Small intestine (tissue), 7 donors: ENCODE measurements at regions not wholly inside any gene's neighbourhood (a gene's known extent, or its start where the extent isn't known, plus 50 kb on each side); places are given as distances from the start of the nearest gene placed in this dataset.
"Not testable (repeated sequence)": the region's sequence is repeated elsewhere in the genome, so short reads cannot be mapped to it uniquely, and the experiment has no call there.

Experiments
- DNase-seq, 2 donors: peaks; one replicate each; pipeline versions ENCODE4 v3.0.0 to v3.0.0-alpha.2; 2013
- FAIRE-seq: peaks from 2 replicates; lab custom pipeline; 2012; peaks lifted over from hg19 to GRCh38; lab: Jason Lieb, UNC
- H3K27ac ChIP-seq, 3 donors: one replicate each; pipeline ENCODE4 v1.5.1; 2013; ENCODE audit warnings: low read length in 2 of 3, mild to moderate bottlenecking in 2 of 3, control low read depth in 1 of 3, inconsistent platforms in 1 of 3, low read depth in 1 of 3, moderate library complexity in 1 of 3
- H3K27me3 ChIP-seq, 3 donors: one replicate each; pipeline ENCODE4 v1.6.1; 2013; ENCODE audit warnings: low read length in 3 of 3, inconsistent platforms in 1 of 3; ENCODE audit not compliant: control insufficient read depth in 3 of 3, insufficient read depth in 3 of 3
- H3K36me3 ChIP-seq, 3 donors: one replicate each; pipeline ENCODE4 v1.6.1; 2013; ENCODE audit warnings: low read length in 3 of 3, inconsistent platforms in 1 of 3, low read depth in 1 of 3, mild to moderate bottlenecking in 1 of 3, moderate library complexity in 1 of 3; ENCODE audit not compliant: control insufficient read depth in 3 of 3, insufficient read depth in 2 of 3
- H3K4me1 ChIP-seq, 3 donors: one replicate each; pipeline ENCODE4 v1.6.1; 2013; ENCODE audit warnings: low read length in 2 of 3, inconsistent platforms in 1 of 3, low read depth in 1 of 3, mild to moderate bottlenecking in 1 of 3, moderate library complexity in 1 of 3; ENCODE audit not compliant: control insufficient read depth in 3 of 3, insufficient read depth in 2 of 3
- H3K4me3 ChIP-seq, 3 donors: one replicate each; pipeline ENCODE4 v1.5.1; 2013; ENCODE audit warnings: low read length in 3 of 3, control low read depth in 1 of 3, inconsistent platforms in 1 of 3, low read depth in 1 of 3, mild to moderate bottlenecking in 1 of 3, moderate library complexity in 1 of 3
- H3K9me3 ChIP-seq, 2 donors: one replicate each; pipeline ENCODE4 v1.6.1; 2013; ENCODE audit warnings: low read depth in 1 of 2, low read length in 1 of 2; ENCODE audit not compliant: control insufficient read depth in 2 of 2, insufficient read depth in 1 of 2
- WGBS, 3 donors: extraction: QIAGEN DNeasy Blood & Tissue Kit; methylation state at CpG; one replicate each; pipeline ENCODE4 v1.1.7; 2013; 5-methylcytosine and 5-hydroxymethylcytosine counted together
- donor health status: healthy with polysubstance abuse.
- donor health status: control.
- donor health status: control.
- donor health status: Bipolar disorder and iron deficiency.
- donor health status: healthy.

DNA sequence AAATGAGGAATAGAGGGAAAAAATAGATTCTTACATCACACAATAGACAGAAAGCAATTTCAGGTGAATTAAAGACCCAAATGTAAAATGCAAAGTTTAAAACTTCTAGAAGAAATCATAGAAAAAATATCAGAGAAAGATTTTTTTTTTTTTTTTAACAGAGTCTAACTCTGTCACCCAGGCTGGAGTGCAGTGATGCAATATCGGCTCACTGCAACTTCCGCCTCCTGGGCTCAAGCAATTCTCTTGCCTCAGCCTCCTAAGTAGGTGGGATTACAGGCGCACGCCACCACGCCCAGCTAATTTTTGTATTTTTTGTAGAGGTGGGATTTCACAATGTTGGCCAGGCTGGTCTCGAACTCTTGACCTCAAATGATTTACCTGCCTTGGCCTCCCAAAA lies 141.8 kb downstream of the COPRS start:
- not testable (repeated sequence) for H3K27ac ChIP-seq, DNase-seq, H3K4me1 ChIP-seq, H3K4me3 ChIP-seq, FAIRE-seq, H3K36me3 ChIP-seq, H3K27me3 ChIP-seq, H3K9me3 ChIP-seq
- WGBS, 3 donors: 88 to 98% (median 92%) methylated on average over 6 of the region's 6 CpGs

DNA sequence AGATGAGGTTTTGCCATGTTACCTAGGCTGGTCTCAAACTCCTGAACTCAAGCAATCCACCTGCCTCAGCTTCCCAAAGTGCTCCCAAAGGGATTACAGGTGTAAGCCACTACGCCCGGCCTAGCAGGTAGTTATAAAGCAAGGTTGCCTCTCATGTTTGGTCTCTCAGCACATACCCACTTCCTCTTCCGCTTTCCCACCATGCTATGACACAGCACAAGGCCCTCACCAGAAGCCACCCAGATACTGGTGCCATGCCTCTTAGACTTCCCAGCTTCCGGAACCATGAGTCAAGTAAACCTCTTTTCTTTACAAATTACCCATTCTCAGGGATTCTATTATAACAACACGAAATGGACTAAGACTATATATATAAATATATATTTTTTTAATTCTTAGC lies 143.6 kb downstream of the COPRS start:
- H3K4me1 ChIP-seq: no peaks in the 10 kb centered on the region
- peaks cover 0 to 2% (median 0%) of the 10 kb centered on the region in 3 donors for H3K27me3 ChIP-seq
- no peaks in the 10 kb centered on the region for H3K36me3 ChIP-seq
- DNase-seq: no peak
- no peak for FAIRE-seq
- no peak overlapping the region for H3K27ac ChIP-seq
- no peaks in the 10 kb centered on the region for H3K9me3 ChIP-seq
- WGBS, 3 donors: 84 to 94% (median 90%) methylated on average over 5 of the region's 5 CpGs
- no peak overlapping the region for H3K4me3 ChIP-seq

DNA sequence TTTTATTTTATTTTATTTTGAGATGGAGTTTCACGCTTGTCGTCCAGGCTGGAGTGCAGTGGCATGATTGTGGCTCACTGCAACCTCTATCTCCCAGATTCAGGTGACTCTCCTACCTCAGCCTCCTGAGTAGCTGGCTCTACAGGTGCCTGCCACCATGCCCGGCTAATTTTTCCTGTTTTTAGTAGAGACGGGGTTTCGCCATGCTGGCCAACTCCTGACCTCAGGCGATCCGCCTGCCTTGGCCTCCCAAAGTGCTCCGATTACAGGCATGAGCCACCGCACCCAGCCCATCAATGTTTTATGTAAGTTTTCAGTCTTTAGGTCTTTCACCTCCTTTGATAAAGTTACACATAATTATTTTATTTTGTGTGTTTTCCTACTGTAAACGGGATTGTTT lies 154.6 kb downstream of the COPRS start:
- FAIRE-seq (no peak), DNase-seq (no peak)
- Histone ChIP-seq H3K27me3 (no peaks in the 10 kb centered on the region), H3K9me3 (peaks cover 0 to 1% of the 10 kb centered on the region in 2 donors), H3K36me3 (no peaks in the 10 kb centered on the region), H3K27ac (no peak overlapping the region), H3K4me3 (no peak overlapping the region), H3K4me1 (no peaks in the 10 kb centered on the region)
- WGBS, 3 donors: 74 to 81% (median 79%) methylated on average over 10 of the region's 10 CpGs

DNA sequence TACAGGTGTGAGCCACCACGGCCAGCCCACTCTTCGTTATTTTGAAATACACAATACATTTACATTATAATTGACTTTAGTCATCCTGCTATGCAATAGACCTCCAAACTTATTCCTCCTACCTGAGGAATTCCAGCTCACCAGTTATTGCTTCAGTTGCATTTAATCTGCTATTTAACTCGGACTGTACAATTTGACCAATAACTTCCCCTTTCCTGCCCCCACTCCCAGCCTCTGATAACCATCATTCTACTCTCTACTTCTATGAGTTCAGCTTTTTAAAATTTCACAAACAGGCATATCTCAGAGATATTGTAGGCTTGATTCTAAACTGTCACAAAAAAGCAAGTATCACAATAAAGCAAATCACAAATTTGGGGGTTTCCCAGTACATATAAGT lies 157.0 kb downstream of the COPRS start:
- Histone ChIP-seq H3K4me3 (no peak overlapping the region), H3K36me3 (no peaks in the 10 kb centered on the region), H3K4me1 (no peaks in the 10 kb centered on the region), H3K27ac (no peak overlapping the region), H3K9me3 (no peaks in the 10 kb centered on the region), H3K27me3 (no peaks in the 10 kb centered on the region)
- FAIRE-seq (no peak), DNase-seq (no peak)
- 67 to 73% (median 72%) methylated on average over 3 of the region's 3 CpGs for WGBS, 3 donors

DNA sequence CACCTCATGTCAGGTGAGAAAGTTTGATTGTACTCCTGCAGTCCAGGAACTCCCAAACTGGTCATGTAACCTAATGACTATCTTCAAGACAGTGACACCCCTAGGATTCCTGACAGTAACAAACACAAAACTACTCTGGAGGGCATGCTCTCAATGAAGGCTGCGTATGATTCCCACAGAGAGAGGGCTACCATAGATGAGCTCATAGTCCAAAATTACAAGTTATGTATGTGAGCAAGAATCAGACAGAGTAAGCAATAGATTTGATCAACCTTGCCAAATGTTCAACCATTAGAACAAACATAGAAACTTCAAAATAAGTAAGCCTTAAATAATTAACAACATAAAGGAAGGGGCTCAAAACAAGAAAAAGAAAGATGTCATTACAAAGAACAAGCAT lies 158.1 kb downstream of the COPRS start:
- 72 to 92% (median 79%) methylated on average over 1 of the region's 1 CpG for WGBS, 3 donors
- DNase-seq (no peak), FAIRE-seq (no peak)

DNA sequence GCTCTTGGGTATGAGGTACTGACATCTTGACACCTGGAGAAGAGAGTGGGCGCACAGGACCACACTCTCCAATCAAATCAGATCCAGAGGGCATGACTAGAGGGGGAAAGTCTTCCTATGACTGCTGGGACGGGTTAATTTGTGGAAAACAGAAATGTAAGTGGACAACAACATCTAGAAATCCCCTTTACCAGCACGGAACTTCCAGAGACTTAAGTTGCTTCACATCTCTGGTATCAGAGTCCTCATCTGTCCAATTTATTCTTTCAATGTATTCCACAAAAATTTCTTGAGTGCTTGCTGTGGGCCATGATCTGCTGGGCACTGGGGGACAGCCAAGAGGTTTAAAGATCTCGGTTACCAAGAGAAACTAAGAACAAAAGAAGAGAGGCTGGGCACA lies 159.2 kb downstream of the COPRS start:
- 78 to 86% (median 78%) methylated on average over 4 of the region's 4 CpGs for WGBS, 3 donors
- no peaks in the 10 kb centered on the region for H3K36me3 ChIP-seq
- peaks cover 0 to 11% (median 0%) of the 10 kb centered on the region in 3 donors for H3K4me1 ChIP-seq
- DNase-seq: no peak
- no peak for FAIRE-seq
- no peak overlapping the region for H3K4me3 ChIP-seq
- no peak overlapping the region for H3K27ac ChIP-seq
- H3K27me3 ChIP-seq: no peaks in the 10 kb centered on the region
- no peaks in the 10 kb centered on the region for H3K9me3 ChIP-seq

More for the DNA sequence above, 158.1 kb downstream of the COPRS start:
- Histone ChIP-seq H3K9me3 (no peaks in the 10 kb centered on the region), H3K4me1 (peaks cover 0 to 7% (median 0%) of the 10 kb centered on the region in 3 donors), H3K27me3 (no peaks in the 10 kb centered on the region), H3K27ac (no peak overlapping the region), H3K36me3 (no peaks in the 10 kb centered on the region), H3K4me3 (no peak overlapping the region)

DNA sequence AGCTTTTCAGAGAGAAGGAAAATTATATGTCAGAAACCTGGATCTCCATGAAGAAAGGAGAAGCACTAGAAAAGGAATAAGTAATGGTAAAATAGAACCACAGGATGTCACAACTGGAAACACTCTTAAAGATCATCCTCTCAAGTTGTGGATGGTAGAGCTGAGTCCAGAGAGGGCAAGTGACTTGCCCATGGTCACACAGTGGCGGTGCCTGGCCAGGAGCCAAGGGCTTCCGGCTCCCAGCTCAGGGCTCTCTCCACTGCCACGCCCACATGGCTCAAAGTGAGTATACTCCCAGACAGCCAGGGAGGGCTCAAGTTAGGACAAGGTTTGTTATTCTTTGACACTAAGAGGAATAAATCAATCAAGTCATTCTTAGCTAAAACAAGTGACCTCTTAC lies 159.8 kb downstream of the COPRS start:
- DNase-seq (peak in 1 of 2 donors; percentile 23), FAIRE-seq (no peak)
- Histone ChIP-seq H3K4me3 (no peak overlapping the region), H3K27ac (no peak overlapping the region), H3K9me3 (no peaks in the 10 kb centered on the region), H3K27me3 (no peaks in the 10 kb centered on the region), H3K4me1 (peaks cover 0 to 11% (median 0%) of the 10 kb centered on the region in 3 donors), H3K36me3 (no peaks in the 10 kb centered on the region)
- WGBS, 3 donors: 22 to 62% (median 42%) methylated on average over 3 of the region's 3 CpGs

DNA sequence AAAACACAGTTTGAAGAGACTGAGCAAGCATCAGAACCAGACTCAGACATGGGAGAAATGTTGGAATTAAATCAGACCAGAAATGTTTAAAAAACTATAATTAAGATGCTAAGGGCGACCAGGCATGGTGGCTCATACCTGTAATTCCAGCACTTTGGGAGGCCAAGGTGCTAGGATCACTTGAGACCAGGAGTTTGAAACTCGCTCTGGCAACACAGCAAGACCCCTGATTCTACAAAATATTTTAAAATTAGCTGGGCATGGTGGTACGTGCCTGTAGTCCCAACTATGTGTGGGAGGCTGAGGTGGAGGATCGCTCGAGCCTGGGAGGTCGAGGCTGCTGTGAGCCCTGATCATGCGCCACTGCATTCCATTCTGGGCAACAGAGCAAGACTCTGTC lies 160.3 kb downstream of the COPRS start:
- Histone ChIP-seq H3K4me3 (no peak overlapping the region), H3K9me3 (no peaks in the 10 kb centered on the region), H3K36me3 (no peaks in the 10 kb centered on the region), H3K4me1 (peaks cover 0 to 11% (median 0%) of the 10 kb centered on the region in 3 donors), H3K27ac (no peak overlapping the region), H3K27me3 (no peaks in the 10 kb centered on the region)
- FAIRE-seq (no peak), DNase-seq (no peak)
- 89 to 93% (median 92%) methylated on average over 7 of the region's 7 CpGs for whole genome bisulfite sequencing, 3 donors

DNA sequence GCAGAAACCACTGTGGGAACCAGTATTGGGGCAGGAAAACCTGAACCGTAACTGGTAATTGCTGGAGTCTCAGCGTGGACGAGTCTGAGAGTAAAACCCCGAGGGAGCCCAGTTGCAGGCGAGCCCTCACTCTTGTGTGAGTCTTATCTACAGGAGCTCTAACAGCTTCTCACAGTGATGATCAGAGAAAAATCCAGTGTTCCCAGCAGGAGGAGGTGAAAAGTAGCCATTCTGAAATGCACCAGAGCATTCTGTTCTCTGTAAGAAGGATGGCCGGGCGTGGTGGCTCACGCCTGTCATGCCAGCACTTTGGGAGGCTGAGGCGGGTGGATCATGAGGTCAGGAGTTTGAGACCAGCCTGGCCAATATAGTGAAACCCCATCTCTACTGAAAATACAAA lies 161.2 kb downstream of the COPRS start:
- 88 to 92% (median 91%) methylated on average over 9 of the region's 9 CpGs for WGBS, 3 donors
- FAIRE-seq: no peak
- no peak overlapping the region for H3K4me3 ChIP-seq

More for the DNA sequence above, 161.2 kb downstream of the COPRS start:
- Histone ChIP-seq H3K36me3 (no peaks in the 10 kb centered on the region), H3K27ac (no peak overlapping the region), H3K4me1 (peaks cover 0 to 11% (median 0%) of the 10 kb centered on the region in 3 donors), H3K9me3 (no peaks in the 10 kb centered on the region), H3K27me3 (no peaks in the 10 kb centered on the region)
- DNase-seq: no peak
